K562 (cell line): ENCODE measurements at regions not wholly inside any gene's neighbourhood (a gene's known extent, or its start where the extent isn't known, plus 50 kb on each side); places are given as distances from the start of the nearest gene placed in this dataset.

Experiments
- CCNT2 ChIP-seq: IDR thresholded peaks from 2 replicates; pipeline ENCODE4 v1.6.1; 2011; ENCODE audit warnings: borderline replicate concordance, low read depth, mild to moderate bottlenecking, moderate library complexity, mixed read lengths, low read length; ENCODE audit not compliant: insufficient read length; ENCODE audit errors: extremely low read depth
- CTCF ChIP-seq, 3 experiments: IDR thresholded peaks in 2 of 3; conservative IDR thresholded peaks in 1 of 3; 2 replicates each; pipeline ENCODE4 v1.5.1; 2011 to 2012; ENCODE audit warnings: low read length in 3 of 3, mild to moderate bottlenecking in 3 of 3, control low read depth in 2 of 3, improper control_type of control experiment in 1 of 3, inconsistent platforms in 1 of 3, low read depth in 1 of 3, mixed read lengths in 1 of 3, moderate library complexity in 1 of 3; ENCODE audit not compliant: insufficient read depth in 2 of 3
- HDAC1 ChIP-seq, 2 experiments: fragments of 450-650 bp; IDR thresholded peaks; 2 replicates each; pipeline ENCODE4 v1.6.1; 2016 to 2017; ENCODE audit warnings: inconsistent platforms in 1 of 2, mild to moderate bottlenecking in 1 of 2, moderate library complexity in 1 of 2
- MAX ChIP-seq: sonication (generic); formaldehyde crosslinking; IDR thresholded peaks from 2 replicates; pipeline ENCODE4 v1.9.0; 2022; ENCODE audit warnings: mild to moderate bottlenecking, missing genetic modification reagents
- MLLT1 ChIP-seq, 2 experiments: fragments of 450-650 bp; IDR thresholded peaks; 2 replicates each; pipeline ENCODE4 v1.6.1; 2016
- POLR2A ChIP-seq: fragments of 450-650 bp; conservative IDR thresholded peaks from 2 replicates; pipeline ENCODE4 v1.6.1; 2016
- POLR2AphosphoS5 ChIP-seq: IDR thresholded peaks from 2 replicates; pipeline ENCODE4 v1.6.1; 2011; ENCODE audit warnings: mild to moderate bottlenecking, low read depth, low read length, moderate library complexity; ENCODE audit not compliant: control insufficient read depth, insufficient read depth
- RAD51 ChIP-seq: fragments of 450-650 bp; IDR thresholded peaks from 2 replicates; pipeline ENCODE4 v1.7.1; 2016; ENCODE audit warnings: low read depth, mild to moderate bottlenecking, borderline replicate concordance
- SP1 ChIP-seq: sonication (generic); formaldehyde crosslinking; IDR thresholded peaks from 2 replicates; pipeline ENCODE4 v1.8.1; 2022; ENCODE audit warnings: mild to moderate bottlenecking, missing genetic modification reagents
- ZNF224 ChIP-seq: sonication (generic); formaldehyde crosslinking; IDR thresholded peaks from 2 replicates; pipeline ENCODE4 v1.8.0; 2022; ENCODE audit warnings: mild to moderate bottlenecking, missing genetic modification reagents

- TF ChIP-seq CCNT2 (no peak), HDAC1 (IDR thresholded peaks at IDR 0.05) (no peak), MAX (CRISPR knock-in tag) (no peak), CTCF (IDR thresholded peaks at IDR 0.05 in 2 of 3, conservative IDR thresholded peaks at IDR 0.05 in 1 of 3; ENCODE audit: insufficient read depth in 2 of 3, low read depth in 1 of 3, low read length in 3 of 3) (no peak), ZNF224 (CRISPR knock-in tag) (no peak), POLR2AphosphoS5 (no peak), RAD51 (no peak), MLLT1 (IDR thresholded peaks at IDR 0.05) (no peak), POLR2A (no peak), SP1 (CRISPR knock-in tag) (no peak)
Observed at GRCh38 chr16:52318302-52319009, 228.5 kb downstream of the TOX3 start.
